Epithelial cell of esophagus (primary cell): ENCODE measurements at regions not wholly inside any gene's neighbourhood (a gene's known extent, or its start where the extent isn't known, plus 50 kb on each side); places are given as distances from the start of the nearest gene placed in this dataset.

Experiments
- DNase-seq: peaks from one replicate; pipeline ENCODE4 v3.0.0; 2010; ENCODE audit warnings: low read depth
- H3K4me3 ChIP-seq: 2 replicates; pipeline ENCODE4 v1.5.1; 2011; ENCODE audit warnings: mild to moderate bottlenecking, low read length, control low read depth
- TF ChIP-seq, protein P1 (sequence below): IDR thresholded peaks from 2 replicates; pipeline ENCODE4 v1.5.1; 2011; ENCODE audit warnings: low read depth, mild to moderate bottlenecking, low read length, control low read depth, inconsistent platforms; ENCODE audit not compliant: insufficient read depth; ENCODE audit errors: missing control alignments

DNA sequence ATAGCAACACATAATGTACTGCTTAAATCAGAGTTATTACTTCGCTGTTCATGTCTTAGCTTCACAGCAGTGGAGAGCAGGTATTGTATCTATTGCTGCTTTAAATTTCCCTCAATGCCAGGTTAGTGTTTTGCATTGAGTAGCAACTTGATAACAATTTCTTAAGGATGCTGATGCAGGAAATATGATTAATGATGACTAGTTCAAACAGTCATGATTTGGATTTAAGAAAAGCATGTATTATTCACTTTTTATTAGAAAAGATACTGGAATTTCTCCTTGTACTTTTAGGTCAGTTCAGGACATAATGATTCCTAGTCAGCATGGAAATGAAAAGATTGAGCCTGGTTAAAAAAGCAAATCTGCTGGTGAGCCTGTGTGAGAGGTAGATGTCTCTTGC, 67.2 kb upstream of the ARHGAP29 start:
- TF ChIP-seq, protein P1, sequence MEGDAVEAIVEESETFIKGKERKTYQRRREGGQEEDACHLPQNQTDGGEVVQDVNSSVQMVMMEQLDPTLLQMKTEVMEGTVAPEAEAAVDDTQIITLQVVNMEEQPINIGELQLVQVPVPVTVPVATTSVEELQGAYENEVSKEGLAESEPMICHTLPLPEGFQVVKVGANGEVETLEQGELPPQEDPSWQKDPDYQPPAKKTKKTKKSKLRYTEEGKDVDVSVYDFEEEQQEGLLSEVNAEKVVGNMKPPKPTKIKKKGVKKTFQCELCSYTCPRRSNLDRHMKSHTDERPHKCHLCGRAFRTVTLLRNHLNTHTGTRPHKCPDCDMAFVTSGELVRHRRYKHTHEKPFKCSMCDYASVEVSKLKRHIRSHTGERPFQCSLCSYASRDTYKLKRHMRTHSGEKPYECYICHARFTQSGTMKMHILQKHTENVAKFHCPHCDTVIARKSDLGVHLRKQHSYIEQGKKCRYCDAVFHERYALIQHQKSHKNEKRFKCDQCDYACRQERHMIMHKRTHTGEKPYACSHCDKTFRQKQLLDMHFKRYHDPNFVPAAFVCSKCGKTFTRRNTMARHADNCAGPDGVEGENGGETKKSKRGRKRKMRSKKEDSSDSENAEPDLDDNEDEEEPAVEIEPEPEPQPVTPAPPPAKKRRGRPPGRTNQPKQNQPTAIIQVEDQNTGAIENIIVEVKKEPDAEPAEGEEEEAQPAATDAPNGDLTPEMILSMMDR: no peak
- H3K4me3 ChIP-seq: no peak overlapping the region
- DNase-seq: peak; percentile 70

DNA sequence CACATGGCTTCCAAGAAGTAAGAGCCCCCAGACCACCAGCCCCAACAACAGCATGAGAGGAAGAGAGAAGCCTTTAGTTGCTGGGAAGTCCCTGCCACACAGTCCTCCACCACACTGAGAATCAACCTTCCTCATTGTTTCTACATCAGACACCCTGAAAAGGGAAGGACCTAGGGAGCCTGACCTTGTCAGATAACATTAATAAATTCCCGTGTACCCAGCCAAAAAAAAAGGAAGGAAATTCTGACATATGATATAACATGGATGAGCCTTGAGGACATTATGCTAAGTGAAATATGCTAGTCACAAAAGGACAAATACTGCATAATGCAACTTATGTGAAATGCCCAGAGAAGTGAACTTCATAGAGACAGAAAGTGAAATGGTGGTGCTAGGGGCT, 65.6 kb upstream of the ARHGAP29 start:
- TF ChIP-seq, protein P1: no peak
- no peak for DNase-seq
- H3K4me3 ChIP-seq: no peak overlapping the region

DNA sequence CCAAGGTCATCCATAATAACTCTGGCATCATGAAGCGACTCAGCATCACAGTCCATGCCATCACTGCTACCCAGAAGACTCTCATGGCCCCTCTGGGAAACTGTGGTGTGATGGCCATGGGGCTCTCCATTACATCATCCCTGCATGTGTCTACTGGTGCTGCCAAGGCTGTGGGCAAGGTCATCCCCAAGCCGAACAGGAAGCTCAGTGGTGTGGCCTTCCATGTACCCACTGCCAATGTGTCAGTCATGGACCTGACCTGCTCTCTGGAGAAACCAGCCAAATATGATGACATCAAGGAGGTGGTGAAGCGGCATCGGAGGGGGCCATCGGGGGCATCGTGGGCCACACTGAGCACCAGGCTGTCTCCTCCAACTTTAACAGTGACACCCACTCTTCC, 65.1 kb upstream of the ARHGAP29 start:
- H3K4me3 ChIP-seq: no peak overlapping the region
- TF ChIP-seq, protein P1: no peak
- no peak for DNase-seq

DNA sequence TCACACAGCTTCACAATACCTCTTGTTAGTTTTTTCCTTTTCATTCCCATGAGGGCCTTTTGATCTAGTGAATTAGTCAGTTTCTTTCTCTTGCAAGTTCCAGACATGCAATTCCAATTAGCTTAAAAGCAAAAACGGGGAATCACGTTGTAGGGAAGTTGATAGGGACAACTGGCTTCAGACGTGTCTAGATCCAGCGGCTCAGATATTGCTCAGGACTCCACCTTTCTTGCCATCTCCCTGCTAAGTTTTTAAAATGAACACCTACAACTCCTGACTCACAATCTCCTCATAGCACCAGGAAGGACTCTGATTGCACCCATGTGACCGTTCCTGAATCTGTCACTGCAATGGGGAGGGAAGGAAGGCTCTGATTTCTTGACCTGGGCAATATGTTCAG, 63.8 kb upstream of the ARHGAP29 start:
- TF ChIP-seq, protein P1: no peak
- peak; percentile 79 for DNase-seq
- H3K4me3 ChIP-seq: no peak overlapping the region

DNA sequence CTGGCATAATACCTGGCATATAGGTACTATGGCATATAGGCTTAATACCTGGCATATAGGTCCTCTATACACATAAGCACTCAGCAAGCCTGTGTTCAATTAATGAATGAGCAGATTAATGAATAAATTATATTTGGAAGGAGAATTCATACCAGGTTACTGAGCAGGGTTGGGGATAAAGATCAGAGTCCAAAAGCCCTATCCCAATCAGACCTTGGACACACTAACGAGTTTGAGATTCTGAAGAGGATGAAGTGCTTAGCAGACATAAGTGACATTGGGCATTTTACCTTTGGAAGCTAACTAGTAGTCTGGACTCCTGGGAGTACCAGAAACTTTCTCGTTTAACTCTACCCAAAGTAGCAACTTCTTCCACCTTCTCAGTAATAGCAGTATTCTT, 63.3 kb upstream of the ARHGAP29 start:
- TF ChIP-seq, protein P1: no peak
- H3K4me3 ChIP-seq: no peak overlapping the region
- no peak for DNase-seq

DNA sequence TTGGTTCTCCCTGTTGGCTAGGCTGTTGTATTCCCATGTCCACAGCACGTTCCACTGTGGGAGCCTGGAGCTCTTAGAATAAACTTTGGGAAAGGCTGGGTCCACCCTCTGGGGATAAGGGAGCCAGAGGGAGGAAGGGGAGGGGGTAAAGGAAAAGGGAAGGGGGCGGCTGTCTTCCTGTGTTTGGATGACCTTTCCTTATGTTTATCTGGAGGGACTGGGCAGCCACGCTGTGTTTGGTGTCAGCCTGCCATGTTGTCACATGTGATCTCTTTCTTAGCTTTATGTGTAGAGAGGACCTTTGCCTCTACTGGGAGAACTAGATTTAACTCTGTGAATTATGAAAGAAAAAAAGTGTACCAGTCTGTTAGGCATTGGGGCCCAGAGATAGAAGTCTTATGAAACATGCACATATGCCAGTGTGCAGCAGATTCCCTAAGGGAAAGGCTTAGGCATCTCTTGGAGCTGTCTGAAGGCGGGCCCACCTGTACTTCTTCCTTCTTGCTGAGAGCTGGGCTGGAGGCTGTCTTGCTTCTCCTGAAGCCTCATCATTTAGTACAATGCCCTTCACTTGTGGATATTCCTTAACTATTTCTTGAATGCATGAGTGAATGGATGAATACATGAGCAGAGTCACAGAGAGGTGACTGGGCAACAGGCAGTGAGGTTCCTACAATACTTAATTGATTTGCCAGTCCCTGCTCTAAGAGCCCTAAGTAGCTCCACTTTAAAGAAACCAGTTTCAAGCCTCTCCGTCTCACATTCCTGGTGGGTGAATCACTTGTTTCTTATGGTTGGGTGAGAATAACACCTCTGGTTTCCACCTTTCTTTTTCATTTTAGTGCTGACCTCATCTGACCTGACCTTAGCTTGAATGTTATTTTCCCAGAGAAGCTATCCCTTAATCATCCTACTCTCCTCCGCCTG, 62.5 kb upstream of the ARHGAP29 start:
- no peak overlapping the region for H3K4me3 ChIP-seq
- peak; percentile 91 for DNase-seq
- TF ChIP-seq, protein P1: no peak

DNA sequence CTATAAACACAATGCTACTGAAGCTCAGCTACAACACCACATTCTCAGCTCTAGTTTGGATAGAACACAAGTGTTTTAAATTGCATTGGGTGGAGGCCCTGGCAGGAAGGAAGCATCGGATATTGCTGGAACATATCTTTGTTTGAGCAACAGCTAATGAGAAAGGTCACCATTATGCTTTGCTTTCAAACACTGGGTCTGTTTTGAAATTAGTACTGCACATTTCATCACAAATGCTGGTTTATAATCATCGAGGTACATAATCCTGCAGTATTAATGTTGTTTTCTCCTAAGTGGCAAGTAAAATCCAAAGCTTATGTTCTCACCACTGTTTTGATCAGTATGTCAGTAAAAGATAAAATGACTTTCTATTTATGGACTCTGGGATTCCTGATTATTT, 61.5 kb upstream of the ARHGAP29 start:
- TF ChIP-seq, protein P1: no peak
- no peak for DNase-seq

More for the DNA sequence above, 61.5 kb upstream of the ARHGAP29 start:
- no peak overlapping the region for H3K4me3 ChIP-seq
